NOMO-1 treated with dmso at 0.1 percent for 144 hours (cell line): ENCODE measurements at regions not wholly inside any gene's neighbourhood (a gene's known extent, or its start where the extent isn't known, plus 50 kb on each side); places are given as distances from the start of the nearest gene placed in this dataset.

Experiments
- DNase-seq: peaks from one replicate; lab custom pipeline; 2025; ENCODE audit not compliant: unreplicated experiment; lab: John Stamatoyannopoulos, UW

GRCh38 chr6:90877616-90878015 lies 290.7 kb upstream of the MAP3K7 start:
- no peak for DNase-seq

- DNase-seq: no peak
Observed at GRCh38 chr6:90874931-90875330, 288.1 kb upstream of the MAP3K7 start.

GRCh38 chr6:90872981-90873380 lies 286.1 kb upstream of the MAP3K7 start:
- DNase-seq: no peak

- no peak for DNase-seq
Observed at GRCh38 chr6:90870561-90870960, 283.7 kb upstream of the MAP3K7 start.

- DNase-seq: no peak
Observed at GRCh38 chr6:90868656-90869055, 281.8 kb upstream of the MAP3K7 start.

GRCh38 chr6:90868256-90868655 lies 281.4 kb upstream of the MAP3K7 start:
- no peak for DNase-seq

GRCh38 chr6:90865513-90865912 lies 278.6 kb upstream of the MAP3K7 start:
- DNase-seq: no peak

- DNase-seq: no peak
Observed at GRCh38 chr6:90863043-90863442, 276.2 kb upstream of the MAP3K7 start.

GRCh38 chr6:90860822-90861601 lies 274.1 kb upstream of the MAP3K7 start:
- no peak for DNase-seq

GRCh38 chr6:90859612-90860011 lies 272.7 kb upstream of the MAP3K7 start:
- no peak for DNase-seq

GRCh38 chr6:90859056-90859455 lies 272.2 kb upstream of the MAP3K7 start:
- no peak for DNase-seq

- DNase-seq: no peak
Observed at GRCh38 chr6:90849686-90850085, 262.8 kb upstream of the MAP3K7 start.

- DNase-seq: no peak
Observed at GRCh38 chr6:90846824-90847223, 260.0 kb upstream of the MAP3K7 start.

- no peak for DNase-seq
Observed at GRCh38 chr6:90835596-90836212, 248.8 kb upstream of the MAP3K7 start.

GRCh38 chr6:90829311-90829710 lies 242.4 kb upstream of the MAP3K7 start:
- DNase-seq: no peak

- no peak for DNase-seq
Observed at GRCh38 chr6:90820436-90820835, 233.6 kb upstream of the MAP3K7 start.

- DNase-seq: no peak
Observed at GRCh38 chr6:90819483-90819882, 232.6 kb upstream of the MAP3K7 start.

- no peak for DNase-seq
Observed at GRCh38 chr6:90818163-90818562, 231.3 kb upstream of the MAP3K7 start.

- no peak for DNase-seq
Observed at GRCh38 chr6:90816764-90817163, 229.9 kb upstream of the MAP3K7 start.

GRCh38 chr6:90811596-90812226 lies 224.8 kb upstream of the MAP3K7 start:
- no peak for DNase-seq

GRCh38 chr6:90809035-90809434 lies 222.2 kb upstream of the MAP3K7 start:
- no peak for DNase-seq
